Heart right ventricle (tissue), 16 donors: ENCODE measurements at regions not wholly inside any gene's neighbourhood (a gene's known extent, or its start where the extent isn't known, plus 50 kb on each side); places are given as distances from the start of the nearest gene placed in this dataset.

Experiments
- ATAC-seq, 8 donors: fragments of 200-7000 bp; cut with Tn5 transposase; one replicate each; pipeline ENCODE4 v1.9.1; 2020; ENCODE audit warnings: mild to moderate bottlenecking in 8 of 8, moderate library complexity in 8 of 8, moderate number of reproducible peaks in 1 of 8
- DNase-seq, 2 donors: peaks; one replicate each; pipeline ENCODE4 v3.0.0-alpha.2; 2020
- H3K27ac ChIP-seq, 10 donors: fragments of 200-600 bp; sonication (generic) in 2 of 10; one replicate each; pipeline versions ENCODE4 v1.5.0 to v1.8.0; 2020 to 2022; ENCODE audit warnings: mild to moderate bottlenecking in 3 of 10
- H3K27me3 ChIP-seq, 7 donors: fragments of 200-600 bp; one replicate each; pipeline ENCODE4 v1.8.0; 2021 to 2022; ENCODE audit warnings: mild to moderate bottlenecking in 2 of 7
- H3K36me3 ChIP-seq, 9 donors: fragments of 200-600 bp; sonication (generic) in 1 of 9; one replicate each; pipeline versions ENCODE4 v1.5.0 to v1.8.0; 2020 to 2022; ENCODE audit warnings: mild to moderate bottlenecking in 2 of 9
- H3K4me1 ChIP-seq, 9 donors: fragments of 200-600 bp; sonication (generic) in 1 of 9; one replicate each; pipeline versions ENCODE4 v1.5.0 to v1.8.0; 2020 to 2022; ENCODE audit warnings: mild to moderate bottlenecking in 4 of 9
- H3K4me3 ChIP-seq, 10 donors: fragments of 200-600 bp; sonication (generic) in 2 of 10; one replicate each; pipeline versions ENCODE4 v1.5.0 to v1.8.0; 2020 to 2022; ENCODE audit warnings: mild to moderate bottlenecking in 7 of 10, moderate library complexity in 2 of 10
- H3K9me3 ChIP-seq, 11 donors: fragments of 200-600 bp in 10 of 11; sonication (generic) in 2 of 11; one replicate each; pipeline versions ENCODE4 v1.5.0 to v1.8.0; 2013 to 2022; ENCODE audit warnings: mild to moderate bottlenecking in 2 of 11, control low read depth in 1 of 11, moderate library complexity in 1 of 11
- WGBS, 2 donors: extraction: QIAGEN DNeasy Blood & Tissue Kit; methylation state at CpG; one replicate each; pipeline ENCODE4 v1.1.7; 2013; ENCODE audit warnings: inconsistent platforms in 1 of 2; 5-methylcytosine and 5-hydroxymethylcytosine counted together
- intact Hi-C, 10 donors: fragments of 100-400 bp; cut with DNase I; formaldehyde crosslinking; loops; one replicate each; pipeline versions ENCODE4 v1.11.1 to v1.14.2; 2022
- TF ChIP-seq, protein P1 (sequence below), 9 donors: fragments of 200-600 bp; sonication (generic) in 2 of 9; IDR thresholded peaks; one replicate each; pipeline versions ENCODE4 v1.5.0 to v1.8.0; 2021 to 2022; ENCODE audit warnings: antibody characterized with exemption in 9 of 9, mild to moderate bottlenecking in 5 of 9, moderate library complexity in 1 of 9
- donor health status: Arrhythmogenic right ventricular cardiomyopathy.
- donor health status: ischemic (EF 13 %, LVEDD 7.1; RV severe dilation, severe dysfunction).
- donor health status: healthy with polysubstance abuse.
- donor health status: DM: no; HTN: yes; CAD: no.
- donor health status: DM: no; HTN: no; CAD: no.
- donor health status: ischemic (EF 25% LVEDD 6.9; RV normal size, moderate dysfunction).
- donor health status: ischemic (EF 25% LVEDD 5.7; RV mildly dilated, moderate dysfunction).
- donor health status: healthy.
- donor health status: DM: yes; HTN: yes; CAD: no.
- donor health status: Ischemic cardiomyopathy.
- donor health status: ischemic (EF 35%, LVEDD 5.7; RV mildly dilated, moderate dysfunction).
- donor health status: nonischemic (EF 11% LVEDD 7.7; RV severe dilation, severe dysfunction).
- donor health status: DM: yes; HTN: yes; CAD: no.
- donor health status: PGD.
- donor health status: ischemic (EF 29% LVEDD 5.4; RV normal size, mild dysfunction).
- donor health status: nonischemic (EF 23%, LVEDD 6.1; RV moderate dilation, normal function).

DNA sequence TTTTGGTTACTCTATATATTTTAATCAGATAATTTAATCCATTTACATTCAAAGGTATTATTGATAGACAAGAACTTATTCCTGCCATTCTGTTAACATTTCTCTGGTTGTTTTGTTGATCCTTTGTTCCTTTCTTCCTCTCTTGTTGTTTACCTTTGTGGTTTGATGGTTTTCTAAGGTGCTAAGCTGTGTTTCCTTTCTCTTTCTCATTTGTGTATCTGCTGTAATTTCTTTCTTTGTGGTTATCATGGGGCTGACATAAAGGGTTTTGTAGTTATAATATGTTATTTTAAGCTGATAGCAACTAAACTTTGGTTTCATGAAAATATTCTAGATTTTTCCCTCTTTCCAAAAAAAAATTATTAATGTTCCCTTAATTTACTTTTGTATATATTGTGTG lies 179.2 kb downstream of the NDUFA10 start:
- Histone ChIP-seq H3K36me3 (no peaks in the 10 kb centered on the region), H3K4me1 (no peaks in the 10 kb centered on the region), H3K9me3 (peaks cover 0 to 38% (median 9%) of the 10 kb centered on the region in 11 donors), H3K27me3 (peaks cover 0 to 20% (median 0%) of the 10 kb centered on the region in 7 donors), H3K27ac (no peak overlapping the region), H3K4me3 (no peak overlapping the region)
- intact Hi-C loops, result no loop called here
- ATAC-seq, result no peak
- DNase-seq, result no peak
- TF ChIP-seq, protein P1, sequence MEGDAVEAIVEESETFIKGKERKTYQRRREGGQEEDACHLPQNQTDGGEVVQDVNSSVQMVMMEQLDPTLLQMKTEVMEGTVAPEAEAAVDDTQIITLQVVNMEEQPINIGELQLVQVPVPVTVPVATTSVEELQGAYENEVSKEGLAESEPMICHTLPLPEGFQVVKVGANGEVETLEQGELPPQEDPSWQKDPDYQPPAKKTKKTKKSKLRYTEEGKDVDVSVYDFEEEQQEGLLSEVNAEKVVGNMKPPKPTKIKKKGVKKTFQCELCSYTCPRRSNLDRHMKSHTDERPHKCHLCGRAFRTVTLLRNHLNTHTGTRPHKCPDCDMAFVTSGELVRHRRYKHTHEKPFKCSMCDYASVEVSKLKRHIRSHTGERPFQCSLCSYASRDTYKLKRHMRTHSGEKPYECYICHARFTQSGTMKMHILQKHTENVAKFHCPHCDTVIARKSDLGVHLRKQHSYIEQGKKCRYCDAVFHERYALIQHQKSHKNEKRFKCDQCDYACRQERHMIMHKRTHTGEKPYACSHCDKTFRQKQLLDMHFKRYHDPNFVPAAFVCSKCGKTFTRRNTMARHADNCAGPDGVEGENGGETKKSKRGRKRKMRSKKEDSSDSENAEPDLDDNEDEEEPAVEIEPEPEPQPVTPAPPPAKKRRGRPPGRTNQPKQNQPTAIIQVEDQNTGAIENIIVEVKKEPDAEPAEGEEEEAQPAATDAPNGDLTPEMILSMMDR (IDR thresholded peaks at IDR 0.05), result no peak

DNA sequence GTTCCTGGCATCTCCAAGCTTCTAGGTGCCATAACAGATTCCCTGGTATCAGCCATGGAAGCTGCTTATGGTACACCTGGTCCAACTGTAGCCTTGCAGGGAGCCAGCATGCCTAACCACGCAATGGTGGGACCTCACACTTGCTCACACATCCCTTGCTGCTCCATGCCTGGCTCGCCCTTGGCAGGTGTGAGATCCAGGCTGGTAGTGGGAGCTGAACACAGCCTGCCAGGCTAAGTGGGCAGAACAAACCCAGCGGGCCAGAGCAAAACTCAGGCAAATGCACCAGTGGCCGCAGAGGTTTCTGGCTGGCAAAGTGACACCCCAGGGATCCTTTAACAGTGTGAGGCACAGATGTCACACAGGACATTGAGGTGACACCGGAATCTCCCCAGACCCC lies 185.8 kb downstream of the NDUFA10 start:
- no peak overlapping the region for H3K4me3 ChIP-seq
- no peaks in the 10 kb centered on the region for H3K4me1 ChIP-seq
- DNase-seq, result no peak
- intact Hi-C loops, result no loop called here
- no peaks in the 10 kb centered on the region for H3K36me3 ChIP-seq
- TF ChIP-seq, protein P1 (IDR thresholded peaks at IDR 0.05), result no peak
- 70 to 95% methylated on average over 5 of the region's 5 CpGs for WGBS, 2 donors
- H3K27me3 ChIP-seq, result peaks cover 0 to 6% (median 0%) of the 10 kb centered on the region in 7 donors
- no peak overlapping the region for H3K27ac ChIP-seq
- ATAC-seq, result no peak
- peaks cover 0 to 20% (median 6%) of the 10 kb centered on the region in 11 donors for H3K9me3 ChIP-seq

DNA sequence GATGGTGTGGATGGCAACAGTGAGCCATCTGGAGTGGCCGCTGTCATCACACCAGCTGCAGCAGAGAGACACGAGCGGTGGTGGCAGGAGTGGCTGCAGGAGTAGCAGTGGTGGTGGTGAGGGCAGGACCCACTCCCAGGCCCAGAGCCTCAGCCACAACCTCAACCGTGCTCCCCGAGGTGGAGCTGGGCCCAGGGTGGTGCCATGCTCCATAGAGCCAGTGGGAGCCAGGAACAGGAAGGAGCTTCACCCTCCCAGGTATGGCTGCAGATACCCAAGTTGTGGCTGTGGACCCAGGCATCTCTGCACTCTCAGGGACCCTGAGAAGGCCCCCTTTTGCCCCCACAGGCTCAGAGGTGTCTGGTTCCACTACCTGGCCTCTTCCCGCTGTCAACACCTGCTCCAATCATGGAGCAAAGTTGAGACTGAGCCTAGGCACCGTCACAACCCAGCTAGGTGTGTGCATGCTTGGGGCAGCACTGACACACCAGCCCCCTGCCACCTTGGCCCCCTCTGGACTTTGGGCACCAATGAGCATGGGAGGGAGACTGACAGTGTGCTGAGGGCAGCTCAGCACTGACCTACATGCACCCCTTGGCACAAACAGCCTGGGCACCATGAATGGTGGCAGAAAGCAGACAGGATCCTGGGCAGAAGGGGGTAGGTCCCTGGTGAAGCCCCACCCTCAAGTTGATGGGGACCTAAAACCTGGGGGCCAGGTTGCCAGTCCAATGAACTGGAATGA lies 188.9 kb downstream of the NDUFA10 start:
- H3K9me3 ChIP-seq, result peaks cover 0 to 10% (median 0%) of the 10 kb centered on the region in 11 donors

DNA sequence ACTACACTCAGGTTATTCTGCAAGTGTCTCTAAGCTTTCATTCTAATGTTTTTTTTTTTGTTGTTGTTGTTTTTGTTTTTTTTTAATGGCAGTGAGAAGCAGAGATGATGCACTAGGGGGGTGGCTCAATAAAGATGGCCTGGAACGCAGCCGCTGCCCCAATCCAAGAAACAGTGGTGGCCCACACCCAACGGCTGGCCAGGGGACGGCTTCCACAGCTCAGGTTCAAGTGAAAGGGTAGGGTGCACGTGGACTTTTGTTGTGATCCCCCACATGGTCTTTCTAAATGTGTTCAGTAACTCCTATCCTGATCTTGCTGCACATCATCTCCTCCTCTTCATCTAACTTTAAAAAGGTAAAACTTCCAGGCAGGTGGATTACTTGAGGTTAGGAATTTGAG lies 190.1 kb downstream of the NDUFA10 start:
- intact Hi-C loops, result no loop called here
- ATAC-seq, result no peak
- Histone ChIP-seq H3K27me3 (peaks cover 0 to 5% (median 0%) of the 10 kb centered on the region in 7 donors), H3K27ac (no peak overlapping the region), H3K9me3 (peaks cover 0 to 10% (median 0%) of the 10 kb centered on the region in 11 donors), H3K4me3 (no peak overlapping the region), H3K4me1 (peaks cover 0 to 20% (median 5%) of the 10 kb centered on the region in 9 donors), H3K36me3 (no peaks in the 10 kb centered on the region)
- no peak for DNase-seq
- 88 to 93% methylated on average over 5 of the region's 5 CpGs for WGBS, 2 donors
- TF ChIP-seq, protein P1 (IDR thresholded peaks at IDR 0.05), result no peak

More for the DNA sequence above, 188.9 kb downstream of the NDUFA10 start:
- TF ChIP-seq, protein P1 (IDR thresholded peaks at IDR 0.05), result no peak
- Histone ChIP-seq H3K4me3 (no peak overlapping the region), H3K27me3 (peaks cover 0 to 6% (median 0%) of the 10 kb centered on the region in 7 donors), H3K36me3 (no peaks in the 10 kb centered on the region), H3K4me1 (peaks cover 0 to 8% (median 3%) of the 10 kb centered on the region in 9 donors), H3K27ac (no peak overlapping the region)
- ATAC-seq (no peak), DNase-seq (no peak)
- intact Hi-C loops, result no loop called here
- 91 to 93% methylated on average over 7 of the region's 7 CpGs for WGBS, 2 donors
